ENCODE measurements at regions not wholly inside any gene's neighbourhood (a gene's known extent, or its start where the extent isn't known, plus 50 kb on each side); places are given as distances from the start of the nearest gene placed in this dataset.

DNA sequence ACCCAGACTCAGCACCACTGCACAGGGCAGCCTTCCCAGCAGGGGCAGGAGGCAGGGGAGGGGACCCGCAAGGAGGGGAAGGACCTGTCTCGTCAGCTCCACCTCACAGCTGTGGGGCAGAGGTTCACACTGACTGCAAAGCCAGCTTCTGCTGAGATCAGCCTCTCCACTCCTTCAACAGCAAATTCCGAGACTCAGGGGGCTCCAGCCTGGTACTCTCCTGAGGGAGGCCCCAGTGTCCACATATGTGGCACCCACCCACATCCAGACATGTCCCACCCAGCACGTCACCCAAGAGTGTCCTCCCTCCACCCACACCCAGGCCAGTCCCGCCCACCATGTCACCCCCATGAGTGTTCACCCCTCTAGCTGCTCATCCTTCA, 329.5 kb downstream of the NPHP4 start:
- TF ChIP-seq POLR2AphosphoS5 (IDR thresholded peaks at IDR 0.05) (no peak), EP300 (IDR thresholded peaks at IDR 0.05) (no peak)
- TF ChIP-seq, protein P1, sequence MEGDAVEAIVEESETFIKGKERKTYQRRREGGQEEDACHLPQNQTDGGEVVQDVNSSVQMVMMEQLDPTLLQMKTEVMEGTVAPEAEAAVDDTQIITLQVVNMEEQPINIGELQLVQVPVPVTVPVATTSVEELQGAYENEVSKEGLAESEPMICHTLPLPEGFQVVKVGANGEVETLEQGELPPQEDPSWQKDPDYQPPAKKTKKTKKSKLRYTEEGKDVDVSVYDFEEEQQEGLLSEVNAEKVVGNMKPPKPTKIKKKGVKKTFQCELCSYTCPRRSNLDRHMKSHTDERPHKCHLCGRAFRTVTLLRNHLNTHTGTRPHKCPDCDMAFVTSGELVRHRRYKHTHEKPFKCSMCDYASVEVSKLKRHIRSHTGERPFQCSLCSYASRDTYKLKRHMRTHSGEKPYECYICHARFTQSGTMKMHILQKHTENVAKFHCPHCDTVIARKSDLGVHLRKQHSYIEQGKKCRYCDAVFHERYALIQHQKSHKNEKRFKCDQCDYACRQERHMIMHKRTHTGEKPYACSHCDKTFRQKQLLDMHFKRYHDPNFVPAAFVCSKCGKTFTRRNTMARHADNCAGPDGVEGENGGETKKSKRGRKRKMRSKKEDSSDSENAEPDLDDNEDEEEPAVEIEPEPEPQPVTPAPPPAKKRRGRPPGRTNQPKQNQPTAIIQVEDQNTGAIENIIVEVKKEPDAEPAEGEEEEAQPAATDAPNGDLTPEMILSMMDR (IDR thresholded peaks at IDR 0.05): no peak
